ENCODE measurements at regions not wholly inside any gene's neighbourhood (a gene's known extent, or its start where the extent isn't known, plus 50 kb on each side); places are given as distances from the start of the nearest gene placed in this dataset.

DNA sequence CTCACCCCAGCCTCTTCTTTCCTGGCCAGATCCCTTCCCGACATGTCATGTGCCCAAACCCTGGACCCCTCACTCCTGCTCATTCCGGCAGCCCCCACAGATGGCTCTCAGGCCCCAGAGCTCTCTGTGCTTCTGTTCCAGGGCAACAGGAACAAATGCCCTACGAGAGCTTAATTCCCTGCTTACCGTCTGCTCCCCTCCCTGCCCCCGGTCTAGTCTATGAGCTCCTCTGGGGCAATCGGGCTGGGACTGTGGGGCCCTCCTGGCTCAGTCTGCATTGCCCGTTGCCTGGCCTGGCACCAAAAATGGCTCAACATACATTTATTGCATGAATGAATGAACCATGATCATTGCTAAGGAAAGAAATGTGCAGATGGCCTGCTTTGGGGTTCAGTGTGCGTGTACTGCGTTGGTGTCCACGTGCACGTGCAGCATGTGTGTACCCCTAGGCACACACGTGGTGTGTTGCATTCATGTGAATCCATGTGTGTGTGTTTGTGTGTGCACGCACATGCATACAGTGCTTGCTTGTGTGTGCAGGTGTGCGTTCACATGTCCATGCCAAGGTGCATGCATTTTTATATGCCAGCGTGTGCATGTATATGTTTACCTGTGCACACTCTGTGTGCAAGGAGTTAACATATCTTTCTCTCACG lies 201.2 kb upstream of the IER5L start:
- Histone ChIP-seq H3K36me3 (ENCODE audit: control insufficient read depth in 2 of 4, insufficient read depth in 4 of 4, low read length in 3 of 4) (no peaks in the 10 kb centered on the region), H2BK12ac (ENCODE audit: low read depth, low read length) (no peak overlapping the region; the same call in 1 of the 2 replicates), H3K23me2 (ENCODE audit: low read depth, low read length) (peaks cover 4% of the 10 kb centered on the region; the same call in 1 of the 2 replicates), H3K4ac (replicated peaks; ENCODE audit: insufficient read length, low read depth, low read length) (no peak overlapping the region), H3K4me3 (ENCODE audit: extremely low read depth in 1 of 4, insufficient read depth in 2 of 4, low read depth in 3 of 4, low read length in 4 of 4) (no peak overlapping the region), H3K23ac (ENCODE audit: insufficient read length) (no peak overlapping the region), H2AK5ac (ENCODE audit: low read depth, low read length) (no peak overlapping the region; the same call in 1 of the 2 replicates), H4K20me1 (replicated peaks in 1 of 2; ENCODE audit: control insufficient read depth in 1 of 2, insufficient read depth in 2 of 2, low read length in 2 of 2) (no peaks in the 10 kb centered on the region), H3K18ac (ENCODE audit: extremely low read depth, low read length) (no peak overlapping the region), H3K79me2 (ENCODE audit: control insufficient read depth in 1 of 2, insufficient read depth in 2 of 2, low read length in 2 of 2) (no peaks in the 10 kb centered on the region), H3K56ac (replicated peaks; ENCODE audit: insufficient read length, low read depth, low read length) (no peak overlapping the region), H3K27me3 (replicated peaks in 1 of 4; ENCODE audit: control insufficient read depth in 3 of 4, extremely low read depth in 1 of 4, insufficient read depth in 3 of 4, low read length in 3 of 4) (peaks cover 0 to 7% (median 4%) of the 10 kb centered on the region in 4 experiments; a peak in 4 of 7 replicates), H3K14ac (ENCODE audit: insufficient read length) (no peak overlapping the region), H3K4me2 (ENCODE audit: insufficient read depth in 1 of 2, low read depth in 2 of 2, low read length in 2 of 2) (no peak overlapping the region), H2BK20ac (ENCODE audit: low read length) (no peak overlapping the region), H4K91ac (replicated peaks; ENCODE audit: insufficient read length, low read length) (peak overlapping the region; percentile 47), H3K9me3 (ENCODE audit: insufficient read depth in 2 of 2, low read depth in 1 of 2, low read length in 1 of 2) (no peaks in the 10 kb centered on the region), H3K79me1 (ENCODE audit: low read depth, low read length) (no peaks in the 10 kb centered on the region), H3K27ac (ENCODE audit: low read depth, low read length) (no peak overlapping the region), H2BK5ac (ENCODE audit: low read depth, low read length) (no peak overlapping the region), H2AFZ (ENCODE audit: low read length) (no peak overlapping the region), H2BK15ac (ENCODE audit: low read length) (peak overlapping the region; percentile 12), H2BK120ac (replicated peaks; ENCODE audit: low read depth, low read length) (no peak overlapping the region), H3K9ac (replicated peaks in 1 of 4; ENCODE audit: extremely low read depth in 1 of 4, low read depth in 3 of 4, low read length in 3 of 4) (no peak overlapping the region), H4K8ac (ENCODE audit: extremely low read depth, insufficient read depth, low read length) (no peak overlapping the region; the same call in 1 of the 2 replicates), H3K4me1 (replicated peaks in 1 of 4; ENCODE audit: control insufficient read depth in 3 of 4, insufficient read depth in 4 of 4, low read length in 3 of 4) (peaks cover 5 to 18% (median 14%) of the 10 kb centered on the region in 4 experiments), H4K5ac (ENCODE audit: insufficient read length, low read depth, low read length) (no peak overlapping the region)
- POLR2A ChIA-PET (ENCODE audit: partially characterized antibody): interaction anchor here (0.7 kb wide), 1 partner anchor 20 kb away, joined by 3 read pairs; no protein-coding TSS in a partner anchor
- DNase-seq (ENCODE audit: low read depth in 1 of 2, low spot score in 2 of 2) (no peak), FAIRE-seq (no peak)
- CTCF ChIA-PET (ENCODE audit: partially characterized antibody): interaction anchor here (0.5 to 1.4 kb wide), 6 partner anchors 20 to 201 kb away, joined by 3 read pairs; partner anchors contain the start of gene IER5L
- no peak for TF ChIP-seq RNF2 (IDR thresholded peaks at IDR 0.05; ENCODE audit: borderline replicate concordance, low read depth, low read length, missing control alignments, poor library complexity, severe bottlenecking)
- TF ChIP-seq KDM4A (IDR thresholded peaks at IDR 0.05; ENCODE audit: low read depth, low read length, severe bottlenecking): no peak
- TF ChIP-seq SP1 (IDR thresholded peaks at IDR 0.05; ENCODE audit: low read depth, low read length): no peak
- TF ChIP-seq MAFK (IDR thresholded peaks at IDR 0.05; ENCODE audit: low read depth, low read length): no peak
- WGBS, 2 experiments (ENCODE audit: extremely low coverage in 1 of 2, insufficient coverage in 1 of 2, insufficient read length in 1 of 2, insufficient replicate concordance in 2 of 2, low coverage in 1 of 2, low lambda C conversion rate in 2 of 2, missing lambda C conversion rate in 1 of 2): 88% methylated on average over 16 of the region's 16 CpGs; no CpG with 5 or more reads in 1 of the 2 experiments
